H1 (cell line): ENCODE measurements at regions not wholly inside any gene's neighbourhood (a gene's known extent, or its start where the extent isn't known, plus 50 kb on each side); places are given as distances from the start of the nearest gene placed in this dataset.

ENCODE experiments used
- BACH1 ChIP-seq: IDR thresholded peaks from 2 replicates; pipeline ENCODE4 v1.6.1; 2012; ENCODE audit warnings: low read length, improper control_type of control experiment
- CEBPB ChIP-seq: IDR thresholded peaks from 2 replicates; pipeline ENCODE4 v1.6.1; 2012; ENCODE audit warnings: low read depth, low read length
- CHD7 ChIP-seq: fragments of 300-600 bp; sonication (generic); IDR thresholded peaks from 2 replicates; pipeline ENCODE4 v1.7.1; 2012; ENCODE audit warnings: low read length, moderate library complexity, mild to moderate bottlenecking, inconsistent platforms; ENCODE audit not compliant: insufficient replicate concordance
- EZH2 ChIP-seq: fragments of 200-600 bp; sonication (generic); IDR thresholded peaks from 2 replicates; pipeline ENCODE4 v1.7.1; 2012; ENCODE audit warnings: low read depth, mild to moderate bottlenecking, moderate library complexity, low read length, inconsistent platforms; ENCODE audit not compliant: severe bottlenecking
- POLR2A ChIP-seq, 2 experiments: IDR thresholded peaks; 1 replicate in 1 of 2; 2 replicates in 1 of 2; pipeline ENCODE4 v1.6.1; 2011; ENCODE audit warnings: low read depth in 2 of 2, low read length in 2 of 2, mild to moderate bottlenecking in 2 of 2; ENCODE audit errors: control extremely low read depth in 1 of 2
- POLR2AphosphoS5 ChIP-seq: IDR thresholded peaks from 2 replicates; pipeline ENCODE4 v1.6.1; 2011; ENCODE audit warnings: low read depth, low read length
- SP1 ChIP-seq: IDR thresholded peaks from 2 replicates; pipeline ENCODE4 v1.6.1; 2011; ENCODE audit warnings: low read depth, low read length

- TF ChIP-seq CHD7 (no peak), POLR2A (IDR thresholded peaks at IDR 0.05; ENCODE audit: control extremely low read depth in 1 of 2, low read depth in 2 of 2, low read length in 2 of 2) (no peak), BACH1 (no peak), POLR2AphosphoS5 (no peak), EZH2 (no peak), CEBPB (no peak), SP1 (no peak)
Measured at GRCh38 chr3:99543796-99544195, 94.6 kb upstream of the COL8A1 start (continued).
